GM12878 (cell line): ENCODE measurements at regions not wholly inside any gene's neighbourhood (a gene's known extent, or its start where the extent isn't known, plus 50 kb on each side); places are given as distances from the start of the nearest gene placed in this dataset.

ENCODE experiments used
- ATAC-seq: fragments of 200-7000 bp; cut with Tn5 transposase; 3 replicates; pipeline ENCODE4 v1.9.1; 2020; ENCODE audit warnings: mild to moderate bottlenecking, moderate library complexity
- BruUV-seq: library from RNA; stranded (reverse); fragments of 400-500 nt; replicated peaks from 2 replicates; lab custom pipeline; 2021; lab: Mats Ljungman, UMichigan
- CTCF ChIA-PET: fragments of 300-600 bp; sonication (Branson Sonifier 250); formaldehyde crosslinking; extraction: SDS; loops from one replicate; lab custom pipeline; 2021; ENCODE audit warnings: inconsistent platforms; lab: Yijun Ruan, JAX
- POLR2A ChIA-PET: fragments of 350-600 bp; formaldehyde crosslinking; extraction: SDS; loops from one replicate; lab custom pipeline; 2021; ENCODE audit warnings: inconsistent platforms; lab: Charles Lee
- RAD21 ChIA-PET: fragments of 300-600 bp; sonication (Branson Sonifier 250); formaldehyde crosslinking; loops from one replicate; lab custom pipeline; 2023; ENCODE audit warnings: antibody characterized with exemption; ENCODE audit not compliant: unreplicated experiment; lab: Charles Lee
- SMC1A ChIA-PET: fragments of 300-600 bp; sonication (Branson Sonifier 250); formaldehyde crosslinking; loops from one replicate; lab custom pipeline; 2023; ENCODE audit not compliant: unreplicated experiment, uncharacterized antibody; lab: Charles Lee
- DNase-seq: peaks from one replicate; pipeline ENCODE4 v3.0.0-alpha.2; 2011; ENCODE audit warnings: low read depth, low spot score
- FAIRE-seq: peaks from 3 replicates; lab custom pipeline; 2011; peaks lifted over from hg19 to GRCh38; lab: Jason Lieb, UNC
- H2AFZ ChIP-seq: 2 replicates; pipeline ENCODE4 v1.6.0; 2011; ENCODE audit warnings: low read depth, low read length, control low read depth; ENCODE audit not compliant: control insufficient read depth
- H3K27ac ChIP-seq: 2 replicates; pipeline ENCODE4 v1.5.1; 2011; ENCODE audit warnings: control low read depth; ENCODE audit not compliant: control insufficient read depth, insufficient read depth
- H3K27me3 ChIP-seq, 2 experiments: replicated peaks in 1 of 2; 2 replicates each; pipeline versions ENCODE4 v1.6.0 to v1.6.1; 2011; ENCODE audit warnings: low read length in 1 of 2; ENCODE audit not compliant: control insufficient read depth in 2 of 2, insufficient read depth in 2 of 2
- H3K36me3 ChIP-seq, 2 experiments: 2 replicates each; pipeline ENCODE4 v1.5.1; 2011; ENCODE audit warnings: low read length in 1 of 2; ENCODE audit not compliant: control insufficient read depth in 2 of 2, insufficient read depth in 2 of 2
- H3K4me1 ChIP-seq: 2 replicates; pipeline ENCODE4 v1.6.1; 2011; ENCODE audit warnings: mild to moderate bottlenecking, low read length, moderate library complexity, mixed read lengths; ENCODE audit not compliant: control insufficient read depth, insufficient read depth
- H3K4me2 ChIP-seq: 2 replicates; pipeline ENCODE4 v1.6.0; 2011; ENCODE audit warnings: control low read depth; ENCODE audit not compliant: control insufficient read depth, insufficient read depth
- H3K4me3 ChIP-seq: fragments of 200-600 bp; sonication (generic); 2 replicates; pipeline ENCODE4 v1.5.1; 2016
- H3K79me2 ChIP-seq: 2 replicates; pipeline ENCODE4 v1.6.0; 2011; ENCODE audit warnings: low read length; ENCODE audit not compliant: control insufficient read depth, insufficient read depth
- H3K9ac ChIP-seq: 2 replicates; pipeline ENCODE4 v1.8.0; 2011; ENCODE audit warnings: low read length, control low read depth, mixed read lengths; ENCODE audit not compliant: control insufficient read depth, insufficient read depth
- H3K9me3 ChIP-seq: replicated peaks from 3 replicates; pipeline ENCODE4 v1.5.1; 2011; ENCODE audit warnings: mild to moderate bottlenecking, low read length; ENCODE audit not compliant: control insufficient read depth, insufficient read depth
- H4K20me1 ChIP-seq: 2 replicates; pipeline ENCODE4 v1.6.0; 2011; ENCODE audit not compliant: control insufficient read depth, insufficient read depth
- EP300 ChIP-seq, 2 experiments: fragments of 150-350 bp in 1 of 2; IDR thresholded peaks; 2 replicates each; pipeline ENCODE4 v1.6.1; 2011 to 2012; ENCODE audit warnings: low read depth in 2 of 2, low read length in 2 of 2, borderline replicate concordance in 1 of 2, improper control_type of control experiment in 1 of 2, inconsistent platforms in 1 of 2; ENCODE audit not compliant: control insufficient read depth in 1 of 2
- ETV6 ChIP-seq, 2 experiments: fragments of 450-650 bp in 1 of 2; IDR thresholded peaks in 1 of 2; conservative IDR thresholded peaks in 1 of 2; 2 replicates each; pipeline ENCODE4 v1.6.1; 2014; ENCODE audit warnings: antibody characterized with exemption in 1 of 2, borderline replicate concordance in 1 of 2, low read depth in 1 of 2, mild to moderate bottlenecking in 1 of 2, moderate library complexity in 1 of 2
- MEF2B ChIP-seq: fragments of 450-650 bp; IDR thresholded peaks from 2 replicates; pipeline ENCODE4 v1.6.1; 2018; ENCODE audit warnings: mild to moderate bottlenecking, moderate library complexity; ENCODE audit not compliant: partially characterized antibody, poor library complexity, severe bottlenecking
- NR2F1 ChIP-seq: fragments of 450-650 bp; conservative IDR thresholded peaks from 2 replicates; pipeline ENCODE4 v1.6.1; 2017; ENCODE audit warnings: mild to moderate bottlenecking
- RBBP5 ChIP-seq: fragments of 200-600 bp; sonication (generic); conservative IDR thresholded peaks from 2 replicates; pipeline ENCODE4 v1.6.1; 2016
- STAT1 ChIP-seq: fragments of 450-650 bp; conservative IDR thresholded peaks from 2 replicates; pipeline ENCODE4 v1.6.1; 2014; ENCODE audit warnings: antibody characterized with exemption, mild to moderate bottlenecking
- SUPT20H ChIP-seq: IDR thresholded peaks from 2 replicates; pipeline ENCODE4 v1.6.1; 2011; ENCODE audit warnings: low read depth, mild to moderate bottlenecking, low read length, moderate library complexity, borderline replicate concordance; ENCODE audit not compliant: control insufficient read depth
- TBL1XR1 ChIP-seq: IDR thresholded peaks from 2 replicates; pipeline ENCODE4 v1.6.1; 2012; ENCODE audit warnings: low read depth, low read length, improper control_type of control experiment
- YBX1 ChIP-seq: fragments of 450-650 bp; IDR thresholded peaks from 2 replicates; pipeline ENCODE4 v1.6.1; 2016; ENCODE audit warnings: antibody characterized with exemption
- WGBS: methylation state at CpG from one replicate; pipeline ENCODE4 v1.1.6; 2016; ENCODE audit warnings: low lambda C conversion rate; ENCODE audit not compliant: insufficient replicate concordance, insufficient coverage; ENCODE audit errors: missing lambda C conversion rate; 5-methylcytosine and 5-hydroxymethylcytosine counted together
- in situ Hi-C: fragments of 300-500 bp; cut with MboI; formaldehyde crosslinking; loops from 9 replicates; pipeline ENCODE4 v1.14.3; 2018; ENCODE audit warnings: mixed read lengths
- intact Hi-C: fragments of 100-400 bp; cut with micrococcal nuclease; formaldehyde crosslinking; loops from one replicate; pipeline ENCODE4 v1.14.2; 2022; ENCODE audit not compliant: unreplicated experiment
- TF ChIP-seq, protein P1 (sequence below): fragments of 450-650 bp; IDR thresholded peaks from 2 replicates; pipeline ENCODE4 v1.6.1; 2018; ENCODE audit warnings: mild to moderate bottlenecking, low read depth, moderate library complexity; ENCODE audit not compliant: partially characterized antibody
- TF ChIP-seq, protein P2 (sequence below): fragments of 450-650 bp; formaldehyde crosslinking; IDR thresholded peaks from 2 replicates; pipeline ENCODE4 v1.4.0; 2020; ENCODE audit warnings: mild to moderate bottlenecking, moderate library complexity
- TF ChIP-seq, protein P3 (sequence below): fragments of 450-650 bp; IDR thresholded peaks from 2 replicates; pipeline ENCODE4 v1.6.1; 2017; ENCODE audit warnings: mild to moderate bottlenecking, moderate library complexity

DNA sequence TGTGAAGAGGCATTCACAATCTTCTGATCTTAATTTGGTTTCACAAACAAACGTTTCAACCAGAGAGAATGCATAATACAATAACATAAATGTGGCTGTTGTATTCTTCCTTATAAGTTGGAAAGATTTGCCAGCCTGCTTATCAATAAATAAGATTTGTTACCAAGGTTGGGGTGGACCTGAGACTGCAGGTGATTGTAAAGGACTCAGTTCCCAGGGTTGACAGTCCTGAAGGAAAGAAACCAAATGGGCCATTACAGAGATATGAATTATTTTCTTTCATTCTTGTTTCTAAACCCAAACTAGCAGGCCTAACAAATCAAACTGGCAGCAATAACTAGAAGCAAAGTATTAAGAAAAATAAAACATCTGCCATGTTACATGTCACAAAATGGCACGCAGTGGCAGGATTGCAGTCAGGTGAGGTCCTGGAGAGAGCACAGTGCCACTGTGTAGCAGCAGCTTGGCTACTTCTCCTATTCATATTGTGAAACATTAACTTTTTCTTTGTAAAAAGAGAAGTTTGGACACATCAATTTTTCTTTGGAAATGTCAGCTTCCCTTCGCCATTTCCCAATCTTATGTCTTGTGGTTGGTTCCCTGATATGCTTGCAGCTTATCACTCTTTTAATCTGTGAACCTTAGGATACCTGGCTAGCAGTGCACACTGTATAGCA lies 133.8 kb upstream of the EMCN start:
- H3K27me3 ChIP-seq = no peaks in the 10 kb centered on the region
- H3K4me2 ChIP-seq = no peak overlapping the region
- ChIA-PET SMC1A (interaction anchor here (0.6 kb wide), 1 partner anchor 1337 kb away, joined by 3 read pairs; no protein-coding TSS in a partner anchor), POLR2A (interaction anchor here (0.7 kb wide), 1 partner anchor 10 kb away, joined by 3 read pairs; no protein-coding TSS in a partner anchor), RAD21 (no interaction called here), CTCF (interaction anchor here (0.9 kb wide), 1 partner anchor 19 kb away, joined by 3 read pairs; no protein-coding TSS in a partner anchor)
- no TSS peak for BruUV-seq
- H3K4me1 ChIP-seq = no peaks in the 10 kb centered on the region
- ATAC-seq (no peak), DNase-seq (no peak), FAIRE-seq (no peak)
- H3K36me3 ChIP-seq = no peaks in the 10 kb centered on the region
- H3K27ac ChIP-seq = no peak overlapping the region
- intact Hi-C loops = no loop called here
- WGBS = 32% methylated on average over 3 of the region's 3 CpGs
- no peaks in the 10 kb centered on the region for H3K79me2 ChIP-seq
- no peaks in the 10 kb centered on the region for H3K9me3 ChIP-seq
- H4K20me1 ChIP-seq = no peaks in the 10 kb centered on the region
- H2AFZ ChIP-seq = no peak overlapping the region
- H3K9ac ChIP-seq = no peak overlapping the region
- in situ Hi-C loops = no loop called here
- no peak overlapping the region for H3K4me3 ChIP-seq
- TF ChIP-seq STAT1 = no peak
- TF ChIP-seq, protein P1, sequence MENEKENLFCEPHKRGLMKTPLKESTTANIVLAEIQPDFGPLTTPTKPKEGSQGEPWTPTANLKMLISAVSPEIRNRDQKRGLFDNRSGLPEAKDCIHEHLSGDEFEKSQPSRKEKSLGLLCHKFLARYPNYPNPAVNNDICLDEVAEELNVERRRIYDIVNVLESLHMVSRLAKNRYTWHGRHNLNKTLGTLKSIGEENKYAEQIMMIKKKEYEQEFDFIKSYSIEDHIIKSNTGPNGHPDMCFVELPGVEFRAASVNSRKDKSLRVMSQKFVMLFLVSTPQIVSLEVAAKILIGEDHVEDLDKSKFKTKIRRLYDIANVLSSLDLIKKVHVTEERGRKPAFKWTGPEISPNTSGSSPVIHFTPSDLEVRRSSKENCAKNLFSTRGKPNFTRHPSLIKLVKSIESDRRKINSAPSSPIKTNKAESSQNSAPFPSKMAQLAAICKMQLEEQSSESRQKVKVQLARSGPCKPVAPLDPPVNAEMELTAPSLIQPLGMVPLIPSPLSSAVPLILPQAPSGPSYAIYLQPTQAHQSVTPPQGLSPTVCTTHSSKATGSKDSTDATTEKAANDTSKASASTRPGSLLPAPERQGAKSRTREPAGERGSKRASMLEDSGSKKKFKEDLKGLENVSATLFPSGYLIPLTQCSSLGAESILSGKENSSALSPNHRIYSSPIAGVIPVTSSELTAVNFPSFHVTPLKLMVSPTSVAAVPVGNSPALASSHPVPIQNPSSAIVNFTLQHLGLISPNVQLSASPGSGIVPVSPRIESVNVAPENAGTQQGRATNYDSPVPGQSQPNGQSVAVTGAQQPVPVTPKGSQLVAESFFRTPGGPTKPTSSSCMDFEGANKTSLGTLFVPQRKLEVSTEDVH = no peak
- TF ChIP-seq RBBP5 = no peak
- TF ChIP-seq YBX1 = no peak
- TF ChIP-seq, protein P2, sequence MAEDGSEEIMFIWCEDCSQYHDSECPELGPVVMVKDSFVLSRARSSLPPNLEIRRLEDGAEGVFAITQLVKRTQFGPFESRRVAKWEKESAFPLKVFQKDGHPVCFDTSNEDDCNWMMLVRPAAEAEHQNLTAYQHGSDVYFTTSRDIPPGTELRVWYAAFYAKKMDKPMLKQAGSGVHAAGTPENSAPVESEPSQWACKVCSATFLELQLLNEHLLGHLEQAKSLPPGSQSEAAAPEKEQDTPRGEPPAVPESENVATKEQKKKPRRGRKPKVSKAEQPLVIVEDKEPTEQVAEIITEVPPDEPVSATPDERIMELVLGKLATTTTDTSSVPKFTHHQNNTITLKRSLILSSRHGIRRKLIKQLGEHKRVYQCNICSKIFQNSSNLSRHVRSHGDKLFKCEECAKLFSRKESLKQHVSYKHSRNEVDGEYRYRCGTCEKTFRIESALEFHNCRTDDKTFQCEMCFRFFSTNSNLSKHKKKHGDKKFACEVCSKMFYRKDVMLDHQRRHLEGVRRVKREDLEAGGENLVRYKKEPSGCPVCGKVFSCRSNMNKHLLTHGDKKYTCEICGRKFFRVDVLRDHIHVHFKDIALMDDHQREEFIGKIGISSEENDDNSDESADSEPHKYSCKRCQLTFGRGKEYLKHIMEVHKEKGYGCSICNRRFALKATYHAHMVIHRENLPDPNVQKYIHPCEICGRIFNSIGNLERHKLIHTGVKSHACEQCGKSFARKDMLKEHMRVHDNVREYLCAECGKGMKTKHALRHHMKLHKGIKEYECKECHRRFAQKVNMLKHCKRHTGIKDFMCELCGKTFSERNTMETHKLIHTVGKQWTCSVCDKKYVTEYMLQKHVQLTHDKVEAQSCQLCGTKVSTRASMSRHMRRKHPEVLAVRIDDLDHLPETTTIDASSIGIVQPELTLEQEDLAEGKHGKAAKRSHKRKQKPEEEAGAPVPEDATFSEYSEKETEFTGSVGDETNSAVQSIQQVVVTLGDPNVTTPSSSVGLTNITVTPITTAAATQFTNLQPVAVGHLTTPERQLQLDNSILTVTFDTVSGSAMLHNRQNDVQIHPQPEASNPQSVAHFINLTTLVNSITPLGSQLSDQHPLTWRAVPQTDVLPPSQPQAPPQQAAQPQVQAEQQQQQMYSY (CRISPR knock-in tag) = no peak
- TF ChIP-seq SUPT20H = no peak
- TF ChIP-seq MEF2B = no peak
- TF ChIP-seq NR2F1 = no peak
- TF ChIP-seq EP300 (IDR thresholded peaks at IDR 0.05; ENCODE audit: borderline replicate concordance in 1 of 2, control insufficient read depth in 1 of 2, low read depth in 2 of 2, low read length in 2 of 2) = no peak
- no peak for TF ChIP-seq ETV6 (conservative IDR thresholded peaks at IDR 0.05 in 1 of 2, IDR thresholded peaks at IDR 0.05 in 1 of 2; ENCODE audit: borderline replicate concordance in 1 of 2, low read depth in 1 of 2)
- no peak for TF ChIP-seq TBL1XR1
- TF ChIP-seq, protein P3, sequence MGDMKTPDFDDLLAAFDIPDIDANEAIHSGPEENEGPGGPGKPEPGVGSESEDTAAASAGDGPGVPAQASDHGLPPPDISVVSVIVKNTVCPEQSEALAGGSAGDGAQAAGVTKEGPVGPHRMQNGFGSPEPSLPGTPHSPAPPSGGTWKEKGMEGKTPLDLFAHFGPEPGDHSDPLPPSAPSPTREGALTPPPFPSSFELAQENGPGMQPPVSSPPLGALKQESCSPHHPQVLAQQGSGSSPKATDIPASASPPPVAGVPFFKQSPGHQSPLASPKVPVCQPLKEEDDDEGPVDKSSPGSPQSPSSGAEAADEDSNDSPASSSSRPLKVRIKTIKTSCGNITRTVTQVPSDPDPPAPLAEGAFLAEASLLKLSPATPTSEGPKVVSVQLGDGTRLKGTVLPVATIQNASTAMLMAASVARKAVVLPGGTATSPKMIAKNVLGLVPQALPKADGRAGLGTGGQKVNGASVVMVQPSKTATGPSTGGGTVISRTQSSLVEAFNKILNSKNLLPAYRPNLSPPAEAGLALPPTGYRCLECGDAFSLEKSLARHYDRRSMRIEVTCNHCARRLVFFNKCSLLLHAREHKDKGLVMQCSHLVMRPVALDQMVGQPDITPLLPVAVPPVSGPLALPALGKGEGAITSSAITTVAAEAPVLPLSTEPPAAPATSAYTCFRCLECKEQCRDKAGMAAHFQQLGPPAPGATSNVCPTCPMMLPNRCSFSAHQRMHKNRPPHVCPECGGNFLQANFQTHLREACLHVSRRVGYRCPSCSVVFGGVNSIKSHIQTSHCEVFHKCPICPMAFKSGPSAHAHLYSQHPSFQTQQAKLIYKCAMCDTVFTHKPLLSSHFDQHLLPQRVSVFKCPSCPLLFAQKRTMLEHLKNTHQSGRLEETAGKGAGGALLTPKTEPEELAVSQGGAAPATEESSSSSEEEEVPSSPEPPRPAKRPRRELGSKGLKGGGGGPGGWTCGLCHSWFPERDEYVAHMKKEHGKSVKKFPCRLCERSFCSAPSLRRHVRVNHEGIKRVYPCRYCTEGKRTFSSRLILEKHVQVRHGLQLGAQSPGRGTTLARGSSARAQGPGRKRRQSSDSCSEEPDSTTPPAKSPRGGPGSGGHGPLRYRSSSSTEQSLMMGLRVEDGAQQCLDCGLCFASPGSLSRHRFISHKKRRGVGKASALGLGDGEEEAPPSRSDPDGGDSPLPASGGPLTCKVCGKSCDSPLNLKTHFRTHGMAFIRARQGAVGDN = no peak
